ENCODE measurements at regions not wholly inside any gene's neighbourhood (a gene's known extent, or its start where the extent isn't known, plus 50 kb on each side); places are given as distances from the start of the nearest gene placed in this dataset.

GRCh38 chr17:68768804-68769203 is 167.6 kb upstream of the FAM20A start:
- TF ChIP-seq CTCF (conservative IDR thresholded peaks at IDR 0.05) (no peak), ZFX (IDR thresholded peaks at IDR 0.05) (no peak)
